HUES48 (cell line): ENCODE measurements at regions not wholly inside any gene's neighbourhood (a gene's known extent, or its start where the extent isn't known, plus 50 kb on each side); places are given as distances from the start of the nearest gene placed in this dataset.
A peak's percentile ranks its signal among the peaks of the same experiment; 100 is the strongest.

ENCODE experiments used
- H3K27ac ChIP-seq: one replicate; pipeline ENCODE4 v1.7.0; 2013; ENCODE audit warnings: low read depth, low read length, inconsistent platforms
- H3K27me3 ChIP-seq: 2 replicates; pipeline ENCODE4 v1.6.1; 2013; ENCODE audit warnings: mild to moderate bottlenecking, low read length; ENCODE audit not compliant: control insufficient read depth, insufficient read depth
- H3K36me3 ChIP-seq: 2 replicates; pipeline ENCODE4 v1.6.1; 2013; ENCODE audit warnings: low read length; ENCODE audit not compliant: control insufficient read depth, insufficient read depth
- H3K4me1 ChIP-seq: 2 replicates; pipeline ENCODE4 v1.6.1; 2013; ENCODE audit warnings: mild to moderate bottlenecking, low read length; ENCODE audit not compliant: control insufficient read depth, insufficient read depth
- H3K4me3 ChIP-seq: 2 replicates; pipeline ENCODE4 v1.5.1; 2013; ENCODE audit warnings: mild to moderate bottlenecking, low read depth, low read length
- H3K9ac ChIP-seq: 2 replicates; pipeline ENCODE4 v1.6.1; 2013; ENCODE audit warnings: mild to moderate bottlenecking, low read depth, low read length, moderate library complexity
- H3K9me3 ChIP-seq: 2 replicates; pipeline ENCODE4 v1.6.1; 2013; ENCODE audit warnings: low read length; ENCODE audit not compliant: control insufficient read depth, insufficient read depth

DNA sequence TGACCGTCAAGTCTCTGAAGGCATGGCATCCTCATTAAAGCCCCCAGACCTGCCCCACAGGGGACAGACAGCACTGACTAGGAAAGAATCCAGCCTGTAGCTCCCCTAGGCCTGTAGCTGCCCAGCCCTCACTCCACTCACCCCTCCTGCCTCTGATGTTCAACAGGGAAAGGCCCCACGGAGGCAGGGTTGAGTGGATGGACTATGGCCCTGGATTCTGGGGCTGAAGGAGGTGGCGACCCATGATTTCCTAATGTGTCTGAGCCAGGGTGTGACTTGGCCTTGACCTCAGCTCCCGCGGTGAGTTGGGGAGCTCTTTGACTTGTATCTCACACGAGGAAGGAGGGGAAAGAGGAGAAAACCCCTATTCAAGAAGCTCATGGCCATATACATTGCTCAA lies 238.5 kb upstream of the CSF3R start:
- H3K4me1 ChIP-seq: no peaks in the 10 kb centered on the region
- H3K9me3 ChIP-seq: no peaks in the 10 kb centered on the region
- no peak overlapping the region for H3K27ac ChIP-seq
- H3K4me3 ChIP-seq: no peak overlapping the region
- no peaks in the 10 kb centered on the region for H3K36me3 ChIP-seq
- no peaks in the 10 kb centered on the region for H3K27me3 ChIP-seq
- no peak overlapping the region for H3K9ac ChIP-seq

DNA sequence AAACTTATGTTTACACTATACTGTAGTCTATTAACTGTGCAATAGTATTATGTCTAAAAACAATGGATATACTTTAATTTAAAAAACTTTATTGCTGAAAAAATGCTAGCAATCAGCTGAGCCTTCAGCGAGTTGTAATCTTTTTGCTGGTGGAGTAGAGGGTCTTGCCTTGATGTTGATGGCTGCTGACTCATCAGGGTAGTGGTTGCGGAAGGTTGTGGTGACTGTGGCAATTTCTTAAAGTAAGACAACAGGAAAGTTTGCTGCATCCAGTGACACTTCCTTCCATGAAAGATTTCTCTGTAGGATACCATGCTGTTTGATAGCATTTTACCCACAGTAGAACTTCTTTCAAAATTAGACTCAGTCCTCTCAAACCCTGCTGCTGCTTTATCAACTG lies 234.7 kb upstream of the CSF3R start:
- Histone ChIP-seq H3K27me3 (no peaks in the 10 kb centered on the region), H3K9me3 (no peaks in the 10 kb centered on the region), H3K9ac (no peak overlapping the region), H3K4me1 (no peaks in the 10 kb centered on the region), H3K27ac (no peak overlapping the region), H3K36me3 (no peaks in the 10 kb centered on the region), H3K4me3 (no peak overlapping the region)

DNA sequence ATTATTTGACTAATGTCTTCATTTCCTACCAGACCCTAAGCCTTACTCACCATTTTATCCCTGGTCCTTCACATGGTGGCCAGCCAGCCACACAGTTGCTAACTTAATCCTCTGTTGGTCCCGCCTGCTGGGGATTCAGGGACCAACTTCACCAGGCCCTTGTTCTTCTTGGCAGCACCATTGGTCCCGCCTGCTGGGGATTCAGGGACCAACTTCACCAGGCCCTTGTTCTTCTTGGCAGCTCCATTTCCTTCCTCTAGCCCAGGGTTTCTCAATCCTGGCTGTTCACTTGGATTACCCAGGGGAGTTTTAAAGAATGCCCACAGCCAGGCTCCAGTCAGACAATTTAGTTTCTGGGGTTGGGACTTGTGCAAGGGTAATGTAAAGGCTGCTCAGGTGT lies 233.1 kb upstream of the CSF3R start:
- H3K9me3 ChIP-seq: no peaks in the 10 kb centered on the region
- H3K9ac ChIP-seq: no peak overlapping the region
- no peak overlapping the region for H3K4me3 ChIP-seq
- no peaks in the 10 kb centered on the region for H3K27me3 ChIP-seq
- H3K36me3 ChIP-seq: no peaks in the 10 kb centered on the region
- H3K27ac ChIP-seq: no peak overlapping the region
- H3K4me1 ChIP-seq: peaks cover 8% of the 10 kb centered on the region

DNA sequence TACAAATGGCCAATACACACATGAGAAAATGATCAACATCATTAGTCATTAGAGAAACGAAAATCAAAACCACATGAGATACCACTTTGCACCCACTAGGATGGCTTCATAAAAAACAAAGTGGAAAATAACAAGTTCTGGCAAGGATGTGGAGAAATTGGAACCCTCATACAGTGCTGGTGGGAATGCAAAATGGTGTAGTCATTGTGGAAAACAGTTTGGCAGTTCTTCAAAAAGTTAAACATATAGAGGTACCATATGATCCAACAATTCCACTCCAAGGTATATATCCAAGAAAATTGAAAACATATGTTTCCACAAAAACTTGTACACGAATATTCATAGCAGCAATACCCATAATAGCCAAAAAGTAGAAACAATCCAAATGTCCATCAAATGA lies 231.6 kb upstream of the CSF3R start:
- Histone ChIP-seq H3K27me3 (peaks cover 8% of the 10 kb centered on the region; the same call in 1 of the 2 replicates), H3K9ac (no peak overlapping the region), H3K4me3 (no peak overlapping the region), H3K9me3 (no peaks in the 10 kb centered on the region), H3K36me3 (no peaks in the 10 kb centered on the region), H3K27ac (no peak overlapping the region), H3K4me1 (peaks cover 16% of the 10 kb centered on the region)

DNA sequence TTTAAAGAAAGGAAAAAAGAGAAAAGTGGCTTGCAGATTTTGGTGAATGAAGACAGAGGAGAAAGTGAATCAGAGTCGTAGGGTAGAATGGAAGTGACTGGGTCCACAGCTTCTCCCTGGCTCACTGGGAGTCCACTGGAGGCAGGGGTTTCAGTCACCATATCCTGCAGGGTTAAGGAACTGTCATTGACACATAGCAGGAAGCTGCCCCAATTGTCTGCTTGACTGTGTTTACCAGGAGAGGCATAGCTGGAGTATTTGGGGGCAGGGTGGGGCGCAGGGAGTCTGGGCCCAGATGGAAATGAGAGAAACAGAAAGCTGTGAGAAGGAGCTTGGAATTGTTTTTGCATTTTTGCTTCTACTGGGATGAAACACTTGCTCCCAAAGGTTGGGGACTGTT lies 228.8 kb upstream of the CSF3R start:
- peaks cover 10% of the 10 kb centered on the region; the same call in 1 of the 2 replicates for H3K27me3 ChIP-seq
- no peaks in the 10 kb centered on the region for H3K9me3 ChIP-seq
- no peak overlapping the region for H3K4me3 ChIP-seq
- H3K36me3 ChIP-seq: no peaks in the 10 kb centered on the region
- H3K4me1 ChIP-seq: peaks cover 16% of the 10 kb centered on the region
- H3K9ac ChIP-seq: no peak overlapping the region
- H3K27ac ChIP-seq: peak overlapping the region; percentile 53

DNA sequence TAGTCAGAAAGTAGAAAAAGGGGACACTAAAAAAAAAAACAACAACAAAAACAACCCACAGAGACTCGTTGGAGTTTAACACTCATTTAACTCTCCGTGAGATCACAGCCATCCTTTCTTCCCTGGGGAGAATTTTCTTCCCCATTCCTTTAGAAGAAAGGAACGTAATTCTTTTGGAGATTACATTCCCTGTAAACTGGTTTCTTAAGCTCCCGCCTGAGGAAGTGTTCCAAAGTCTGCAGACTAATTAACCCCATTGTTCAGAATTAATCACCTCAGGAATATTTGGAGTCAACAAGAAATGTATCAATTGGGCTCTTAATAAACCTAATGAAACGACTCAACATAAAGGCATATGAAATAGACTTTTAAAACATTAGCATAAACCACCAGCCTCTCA lies 228.2 kb upstream of the CSF3R start:
- H3K36me3 ChIP-seq: no peaks in the 10 kb centered on the region
- H3K9me3 ChIP-seq: no peaks in the 10 kb centered on the region
- peaks cover 16% of the 10 kb centered on the region for H3K4me1 ChIP-seq
- no peak overlapping the region for H3K9ac ChIP-seq
- H3K4me3 ChIP-seq: no peak overlapping the region
- H3K27ac ChIP-seq: peak overlapping the region; percentile 53
- H3K27me3 ChIP-seq: peaks cover 10% of the 10 kb centered on the region; the same call in 1 of the 2 replicates

DNA sequence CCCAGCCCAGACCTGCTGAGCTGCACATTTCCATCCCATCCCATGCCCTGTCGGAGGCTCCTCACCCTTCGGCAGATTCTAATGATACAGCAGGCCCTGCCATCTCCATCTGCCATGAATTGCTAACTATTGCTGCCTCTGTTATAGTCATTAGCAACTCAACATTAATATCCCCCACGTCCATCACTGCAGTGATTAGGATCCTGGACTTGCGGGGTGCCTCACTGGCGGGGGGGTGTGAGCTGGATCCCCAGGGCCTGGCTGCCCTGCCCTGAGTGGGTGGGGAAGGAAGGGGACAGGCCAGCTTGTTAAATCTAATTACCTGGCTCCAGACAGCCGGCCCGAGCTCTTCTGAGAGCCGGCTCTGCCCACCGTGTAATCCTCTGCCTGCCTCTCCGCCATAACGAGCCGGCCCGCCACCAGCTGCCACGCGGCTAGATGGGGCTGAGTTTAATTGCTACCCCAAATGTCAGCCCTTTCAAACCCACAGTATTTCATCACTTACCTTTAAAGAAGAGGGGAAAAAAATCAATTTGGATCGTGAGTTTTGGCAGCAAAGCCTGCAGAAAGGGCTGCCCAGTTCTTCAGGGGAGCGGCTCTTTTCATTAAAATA lies 227.3 kb upstream of the CSF3R start:
- Histone ChIP-seq H3K4me1 (peaks cover 16% of the 10 kb centered on the region), H3K36me3 (no peaks in the 10 kb centered on the region), H3K9ac (no peak overlapping the region), H3K4me3 (no peak overlapping the region), H3K9me3 (no peaks in the 10 kb centered on the region), H3K27ac (no peak overlapping the region), H3K27me3 (peaks cover 10% of the 10 kb centered on the region; the same call in 1 of the 2 replicates)

DNA sequence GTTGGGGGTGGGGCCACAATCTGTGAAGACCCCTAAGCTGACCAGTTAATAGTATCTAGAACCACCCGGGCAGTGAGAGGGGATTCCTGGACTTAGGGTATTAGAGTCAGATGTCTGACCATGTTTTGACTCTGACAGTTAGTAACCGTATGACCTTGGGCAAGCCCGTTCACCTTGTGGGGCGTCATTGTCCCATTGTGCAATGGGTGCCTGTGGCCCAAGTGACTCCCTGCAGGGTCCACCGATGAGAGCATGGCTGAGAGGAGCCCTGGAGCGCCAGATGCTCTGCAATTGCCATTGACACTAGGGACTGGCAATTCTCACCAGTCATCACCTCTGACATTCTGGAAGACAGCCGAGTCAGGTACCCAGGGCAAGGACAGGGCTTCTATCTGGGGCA lies 225.9 kb upstream of the CSF3R start:
- Histone ChIP-seq H3K4me1 (peaks cover 16% of the 10 kb centered on the region), H3K27ac (no peak overlapping the region), H3K4me3 (no peak overlapping the region), H3K9me3 (no peaks in the 10 kb centered on the region), H3K9ac (no peak overlapping the region), H3K27me3 (peaks cover 10% of the 10 kb centered on the region; the same call in 1 of the 2 replicates), H3K36me3 (no peaks in the 10 kb centered on the region)

DNA sequence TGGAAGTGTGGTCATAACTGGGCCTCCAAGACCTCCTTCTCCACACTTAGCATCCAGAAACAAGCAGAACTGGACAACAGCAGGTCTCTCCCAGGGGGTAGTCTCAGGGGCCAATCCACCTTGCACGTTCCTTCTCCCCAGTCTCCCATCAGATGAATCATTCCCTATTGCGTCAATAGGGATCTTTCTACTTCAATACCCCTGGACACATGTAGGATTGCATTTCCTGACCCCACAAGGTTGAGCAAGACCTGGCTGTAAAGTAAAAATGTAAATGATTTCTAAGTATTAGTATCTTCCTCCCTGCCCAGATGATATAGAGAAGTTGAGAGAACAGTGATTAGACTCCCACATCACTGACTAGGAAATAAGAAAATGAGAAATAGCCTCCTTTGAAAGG lies 224.5 kb upstream of the CSF3R start:
- H3K9ac ChIP-seq: no peak overlapping the region
- no peak overlapping the region for H3K4me3 ChIP-seq
- no peaks in the 10 kb centered on the region for H3K9me3 ChIP-seq
- no peaks in the 10 kb centered on the region for H3K36me3 ChIP-seq
- H3K27ac ChIP-seq: no peak overlapping the region
- peaks cover 19% of the 10 kb centered on the region for H3K4me1 ChIP-seq
- H3K27me3 ChIP-seq: peaks cover 10% of the 10 kb centered on the region; the same call in 1 of the 2 replicates

DNA sequence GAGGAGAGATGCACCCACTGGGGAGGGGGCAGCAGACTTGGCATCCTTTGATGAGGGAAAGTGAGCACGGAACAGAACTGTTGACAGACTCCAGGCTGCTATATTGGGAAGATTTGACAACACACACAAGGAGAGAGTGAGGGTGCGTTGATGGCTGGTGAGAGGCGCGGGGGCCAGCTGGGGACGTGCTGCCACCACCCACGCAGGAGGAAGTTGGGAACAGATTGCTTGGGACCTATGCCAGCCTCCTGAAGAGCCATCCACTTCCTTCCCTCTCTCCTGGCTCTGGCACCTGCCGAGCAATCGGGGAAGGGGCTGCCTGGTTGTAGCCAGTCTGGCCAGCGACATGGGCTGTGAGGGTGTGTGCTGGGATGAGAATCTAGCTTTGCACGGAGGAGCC lies 223.7 kb upstream of the CSF3R start:
- Histone ChIP-seq H3K4me3 (no peak overlapping the region), H3K9ac (no peak overlapping the region), H3K36me3 (no peaks in the 10 kb centered on the region), H3K27ac (no peak overlapping the region), H3K4me1 (peaks cover 17% of the 10 kb centered on the region), H3K9me3 (no peaks in the 10 kb centered on the region), H3K27me3 (peaks cover 10% of the 10 kb centered on the region; the same call in 1 of the 2 replicates)

DNA sequence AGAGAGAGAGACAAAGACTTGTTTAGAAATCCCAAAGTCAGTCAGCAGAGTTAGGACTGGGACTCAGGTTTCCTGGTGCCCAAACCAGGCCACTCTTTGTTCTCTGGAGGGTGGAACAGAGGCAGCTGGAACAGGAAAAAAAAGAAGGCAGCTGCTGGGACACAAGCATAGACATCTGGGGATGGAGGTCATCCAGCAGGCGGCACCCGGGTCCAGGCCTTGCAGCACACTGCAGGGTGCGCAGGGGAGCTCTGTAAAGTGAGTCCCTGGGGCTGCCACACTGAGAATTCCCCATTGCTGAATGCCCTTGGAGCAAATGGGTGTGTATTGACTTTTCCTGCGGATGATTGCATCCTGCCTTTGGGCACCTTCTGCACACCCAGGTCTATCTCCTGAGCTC lies 222.9 kb upstream of the CSF3R start:
- no peaks in the 10 kb centered on the region for H3K36me3 ChIP-seq
- no peak overlapping the region for H3K9ac ChIP-seq
- H3K4me3 ChIP-seq: no peak overlapping the region
- no peaks in the 10 kb centered on the region for H3K9me3 ChIP-seq
- peaks cover 13% of the 10 kb centered on the region for H3K4me1 ChIP-seq
- H3K27me3 ChIP-seq: peaks cover 10% of the 10 kb centered on the region; the same call in 1 of the 2 replicates
- no peak overlapping the region for H3K27ac ChIP-seq
